ENCODE measurements at regions not wholly inside any gene's neighbourhood (a gene's known extent, or its start where the extent isn't known, plus 50 kb on each side); places are given as distances from the start of the nearest gene placed in this dataset.

GRCh38 chr11:104820431-104820830, 77.8 kb downstream of the CASP12 start:
- TF ChIP-seq CTCF (IDR thresholded peaks at IDR 0.05; ENCODE audit: insufficient read depth, low read length, poor library complexity, severe bottlenecking) (no peak), EZH2phosphoT487 (conservative IDR thresholded peaks at IDR 0.05; ENCODE audit: low read length) (no peak)

Data from SU-DHL-6 (cell line).